Prostate gland (tissue), 2 donors: ENCODE measurements at regions not wholly inside any gene's neighbourhood (a gene's known extent, or its start where the extent isn't known, plus 50 kb on each side); places are given as distances from the start of the nearest gene placed in this dataset.

ENCODE experiments used
- POLR2A ChIP-seq: fragments of 450-650 bp; IDR thresholded peaks from one replicate; pipeline ENCODE4 v1.6.1; 2016; ENCODE audit warnings: antibody characterized with exemption, mild to moderate bottlenecking
- TF ChIP-seq, protein P1 (sequence below), 4 experiments: fragments of 200-600 bp in 2 of 4; fragments of 450-650 bp in 2 of 4; sonication (generic) in 2 of 4; IDR thresholded peaks; 1 replicate in 3 of 4; 2 replicates in 1 of 4; pipeline ENCODE4 v1.5.1; 2016 to 2019; ENCODE audit warnings: antibody characterized with exemption in 4 of 4, mild to moderate bottlenecking in 2 of 4, moderate library complexity in 2 of 4

DNA sequence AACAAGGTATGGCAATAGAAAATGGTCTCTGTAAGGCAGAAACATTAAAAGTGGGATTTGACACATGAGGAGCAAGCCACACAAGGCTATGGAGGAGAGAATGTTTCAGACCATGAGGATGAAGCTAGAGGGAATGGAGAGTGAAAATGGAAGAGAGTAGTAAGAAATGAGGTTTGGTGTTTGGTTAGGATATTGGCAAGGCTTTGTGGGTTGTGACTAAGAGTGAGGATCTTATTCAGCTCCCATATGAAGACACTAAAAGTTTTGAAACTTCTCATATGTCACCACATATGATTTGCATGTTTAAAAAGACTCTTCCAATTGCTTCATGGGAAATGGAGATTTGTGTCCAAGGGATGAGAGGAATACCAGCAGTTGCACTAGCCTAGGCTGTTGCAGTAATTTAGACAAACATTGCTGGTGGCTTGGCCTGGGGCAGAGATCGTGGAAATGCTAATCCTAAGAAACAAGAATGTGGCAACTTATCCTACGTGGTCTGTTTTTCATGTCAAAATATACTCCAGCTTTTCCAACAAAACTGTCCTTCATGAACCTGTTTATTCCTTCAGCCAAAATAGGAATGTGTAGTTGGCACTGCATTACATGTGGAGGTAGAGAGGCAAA is 749.0 kb downstream of the PDCD6IP start:
- TF ChIP-seq, protein P1, sequence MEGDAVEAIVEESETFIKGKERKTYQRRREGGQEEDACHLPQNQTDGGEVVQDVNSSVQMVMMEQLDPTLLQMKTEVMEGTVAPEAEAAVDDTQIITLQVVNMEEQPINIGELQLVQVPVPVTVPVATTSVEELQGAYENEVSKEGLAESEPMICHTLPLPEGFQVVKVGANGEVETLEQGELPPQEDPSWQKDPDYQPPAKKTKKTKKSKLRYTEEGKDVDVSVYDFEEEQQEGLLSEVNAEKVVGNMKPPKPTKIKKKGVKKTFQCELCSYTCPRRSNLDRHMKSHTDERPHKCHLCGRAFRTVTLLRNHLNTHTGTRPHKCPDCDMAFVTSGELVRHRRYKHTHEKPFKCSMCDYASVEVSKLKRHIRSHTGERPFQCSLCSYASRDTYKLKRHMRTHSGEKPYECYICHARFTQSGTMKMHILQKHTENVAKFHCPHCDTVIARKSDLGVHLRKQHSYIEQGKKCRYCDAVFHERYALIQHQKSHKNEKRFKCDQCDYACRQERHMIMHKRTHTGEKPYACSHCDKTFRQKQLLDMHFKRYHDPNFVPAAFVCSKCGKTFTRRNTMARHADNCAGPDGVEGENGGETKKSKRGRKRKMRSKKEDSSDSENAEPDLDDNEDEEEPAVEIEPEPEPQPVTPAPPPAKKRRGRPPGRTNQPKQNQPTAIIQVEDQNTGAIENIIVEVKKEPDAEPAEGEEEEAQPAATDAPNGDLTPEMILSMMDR (IDR thresholded peaks at IDR 0.05): no peak
- TF ChIP-seq POLR2A: no peak
